K562 (cell line): ENCODE measurements at regions not wholly inside any gene's neighbourhood (a gene's known extent, or its start where the extent isn't known, plus 50 kb on each side); places are given as distances from the start of the nearest gene placed in this dataset.

ENCODE experiments used
- ATAC-seq: fragments of 200-7000 bp; cut with Tn5 transposase; 3 replicates; pipeline ENCODE4 v1.9.1; 2020; ENCODE audit warnings: moderate library complexity
- BruUV-seq: library from RNA; stranded (reverse); fragments of 400-500 nt; replicated peaks from 2 replicates; lab custom pipeline; 2021; lab: Mats Ljungman, UMichigan
- CTCF ChIA-PET: fragments of 300-600 bp; formaldehyde crosslinking; extraction: SDS; loops from one replicate; lab custom pipeline; 2021; ENCODE audit warnings: low intra/inter-chr PET ratio; lab: Yijun Ruan, JAX
- POLR2A ChIA-PET: fragments of 300-600, 350-650 bp; sonication (Branson Sonifier 250); formaldehyde crosslinking; extraction: SDS; loops from one replicate; lab custom pipeline; 2021; ENCODE audit warnings: antibody characterized with exemption, inconsistent platforms; lab: Yijun Ruan, JAX
- DNase-seq, 4 experiments: peaks; one replicate each; pipeline versions ENCODE4 v3.0.0 to v3.0.0-alpha.2; 2011 to 2018; ENCODE audit warnings: low spot score in 3 of 4, mixed read lengths in 3 of 4; ENCODE audit errors: extremely low read depth in 1 of 4
- FAIRE-seq: peaks from 2 replicates; lab custom pipeline; 2011; peaks lifted over from hg19 to GRCh38; lab: Jason Lieb, UNC
- H2AFZ ChIP-seq: 2 replicates; pipeline ENCODE4 v1.6.0; 2011; ENCODE audit warnings: low read depth, low read length, control low read depth, inconsistent platforms
- H3K27ac ChIP-seq: fragments of 200-600 bp; 3 replicates; pipeline ENCODE4 v1.8.0; 2011; ENCODE audit warnings: low read depth, mild to moderate bottlenecking, control low read depth, inconsistent platforms, low read length, moderate library complexity, mixed read lengths; ENCODE audit errors: extremely low read depth
- H3K27me3 ChIP-seq, 2 experiments: fragments of 300-600 bp in 1 of 2; 2 replicates in 1 of 2; 3 replicates in 1 of 2; pipeline versions ENCODE4 v1.6.0 to v1.8.0; 2011; ENCODE audit warnings: inconsistent platforms in 2 of 2, low read length in 2 of 2, mild to moderate bottlenecking in 1 of 2, mixed read lengths in 1 of 2, moderate library complexity in 1 of 2; ENCODE audit not compliant: control insufficient read depth in 2 of 2, insufficient read depth in 2 of 2
- H3K36me3 ChIP-seq: fragments of 300-600 bp; 3 replicates; pipeline ENCODE4 v1.8.0; 2011; ENCODE audit warnings: mild to moderate bottlenecking, low read length, inconsistent platforms; ENCODE audit not compliant: control insufficient read depth, insufficient read depth
- H3K4me1 ChIP-seq, 2 experiments: fragments of 200-600 bp in 1 of 2; replicated peaks in 1 of 2; 2 replicates in 1 of 2; 3 replicates in 1 of 2; pipeline versions ENCODE4 v1.5.1 to v1.8.0; 2011; ENCODE audit warnings: inconsistent platforms in 2 of 2, low read length in 2 of 2, mild to moderate bottlenecking in 1 of 2, mixed read lengths in 1 of 2, moderate library complexity in 1 of 2; ENCODE audit not compliant: control insufficient read depth in 2 of 2, insufficient read depth in 2 of 2
- H3K4me2 ChIP-seq: 2 replicates; pipeline ENCODE4 v1.6.1; 2011; ENCODE audit warnings: low read length, control low read depth, inconsistent platforms, mixed read lengths; ENCODE audit not compliant: insufficient read depth
- H3K4me3 ChIP-seq: fragments of 200-600 bp; sonication (generic), shearing (Covaris generic); 2 replicates; pipeline ENCODE4 v1.5.1; 2016; ENCODE audit warnings: control low read depth, inconsistent platforms
- H3K79me2 ChIP-seq: fragments of 200-600 bp; 3 replicates; pipeline ENCODE4 v1.8.0; 2011; ENCODE audit warnings: low read length, inconsistent platforms; ENCODE audit not compliant: control insufficient read depth, insufficient read depth
- H3K9ac ChIP-seq, 2 experiments: 2 replicates each; pipeline versions ENCODE4 v1.6.0 to v1.6.1; 2011; ENCODE audit warnings: low read depth in 2 of 2, low read length in 2 of 2, control low read depth in 1 of 2, inconsistent platforms in 1 of 2, mild to moderate bottlenecking in 1 of 2, mixed read lengths in 1 of 2; ENCODE audit not compliant: insufficient read depth in 1 of 2
- H3K9me1 ChIP-seq: one replicate; pipeline ENCODE4 v1.6.0; 2011; ENCODE audit warnings: inconsistent platforms, mild to moderate bottlenecking, low read length, moderate library complexity; ENCODE audit not compliant: control insufficient read depth, insufficient read depth
- H3K9me3 ChIP-seq: replicated peaks from 2 replicates; pipeline ENCODE4 v1.5.1; 2011; ENCODE audit warnings: low read depth, low read length, inconsistent platforms; ENCODE audit not compliant: control insufficient read depth, insufficient read depth
- H4K20me1 ChIP-seq: replicated peaks from 2 replicates; pipeline ENCODE4 v1.6.1; 2011; ENCODE audit warnings: low read length, inconsistent platforms, mixed read lengths; ENCODE audit not compliant: control insufficient read depth, insufficient read depth
- BHLHE40 ChIP-seq: IDR thresholded peaks from 2 replicates; pipeline ENCODE4 v1.6.1; 2011; ENCODE audit warnings: low read length, improper control_type of control experiment
- CBX1 ChIP-seq: sonication (generic); IDR thresholded peaks from 2 replicates; pipeline ENCODE4 v1.6.1; 2016; ENCODE audit warnings: antibody characterized with exemption, low read depth, mild to moderate bottlenecking
- CBX2 ChIP-seq: fragments of 200-600 bp; sonication (generic); IDR thresholded peaks from one replicate; pipeline ENCODE4 v1.6.1; 2012; ENCODE audit warnings: mild to moderate bottlenecking, low read length, inconsistent platforms; ENCODE audit not compliant: insufficient read depth, poor library complexity, severe bottlenecking
- HINFP ChIP-seq: fragments of 450-650 bp; conservative IDR thresholded peaks from 2 replicates; pipeline ENCODE4 v1.6.1; 2016; ENCODE audit warnings: missing genetic modification characterization, low read depth, mild to moderate bottlenecking, control low read depth, missing compliant biosample characterization
- HMG20B ChIP-seq: fragments of 250-450 bp; sonication (Bioruptor Pico); IDR thresholded peaks from 2 replicates; pipeline ENCODE4 v1.5.0; 2021; ENCODE audit warnings: mild to moderate bottlenecking
- MCM3 ChIP-seq: fragments of 450-650 bp; IDR thresholded peaks from 2 replicates; pipeline ENCODE4 v1.6.1; 2016
- PHF8 ChIP-seq: fragments of 200-600 bp; sonication (generic); IDR thresholded peaks from 2 replicates; pipeline ENCODE4 v1.6.1; 2012; ENCODE audit warnings: mixed run types, mild to moderate bottlenecking, inconsistent platforms, low read length, moderate library complexity, borderline replicate concordance
- U2AF2 ChIP-seq: fragments of 200-400 bp; formaldehyde crosslinking; optimal IDR thresholded peaks from 2 replicates; pipeline ENCODE3; 2017; ENCODE audit warnings: low read depth, mild to moderate bottlenecking, low read length
- ZNF253 ChIP-seq: fragments of 250-450 bp; sonication (Bioruptor Pico); conservative IDR thresholded peaks from 2 replicates; pipeline ENCODE4 v1.6.1; 2021; ENCODE audit warnings: mild to moderate bottlenecking
- WGBS: fragments of 100-300 bp; shearing (Covaris generic); methylation state at CpG from one replicate; pipeline ENCODE4 v1.1.6; 2016; ENCODE audit warnings: low coverage, mixed read lengths; ENCODE audit not compliant: insufficient coverage; ENCODE audit errors: missing lambda C conversion rate; 5-methylcytosine and 5-hydroxymethylcytosine counted together
- in situ Hi-C: fragments of 300-500 bp; cut with MboI; formaldehyde crosslinking; loops from 4 replicates; pipeline ENCODE4 v1.15.0; 2018; ENCODE audit warnings: inconsistent platforms, mixed read lengths
- intact Hi-C: fragments of 100-400 bp; cut with micrococcal nuclease; formaldehyde crosslinking; loops from 2 replicates; pipeline ENCODE4 v1.14.2; 2022
- TF ChIP-seq, protein P1 (sequence below), 2 experiments: IDR thresholded peaks in 1 of 2; conservative IDR thresholded peaks in 1 of 2; 2 replicates each; pipeline ENCODE4 v1.6.1; 2016; ENCODE audit warnings: low read depth in 2 of 2, mild to moderate bottlenecking in 1 of 2, missing compliant biosample characterization in 1 of 2, missing genetic modification characterization in 1 of 2, moderate library complexity in 1 of 2

DNA sequence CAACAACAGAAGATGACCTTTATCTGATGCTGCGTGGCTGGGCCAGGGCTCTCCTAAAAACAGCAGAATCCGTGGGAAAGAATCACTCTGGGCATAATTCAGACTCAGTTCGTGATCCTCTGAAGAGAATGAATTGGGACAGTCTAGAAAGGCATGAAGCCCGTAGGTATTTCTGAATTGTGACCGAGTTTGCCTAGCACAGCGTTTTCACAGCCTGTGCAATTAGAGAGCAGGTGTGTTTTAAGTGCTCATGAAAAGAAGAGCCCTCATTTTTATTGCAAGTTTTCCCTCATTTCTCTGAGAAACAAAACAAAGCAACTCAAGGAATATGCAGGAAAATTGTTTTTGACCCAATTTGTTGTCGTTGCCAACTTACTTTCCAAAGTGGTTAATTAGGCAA lies 366.2 kb downstream of the WDR11 start:
- ChIA-PET POLR2A (no interaction called here), CTCF (no interaction called here)
- Histone ChIP-seq H3K4me1 (no peaks in the 10 kb centered on the region), H4K20me1 (no peaks in the 10 kb centered on the region), H3K4me3 (no peak overlapping the region), H3K4me2 (no peak overlapping the region), H3K9ac (no peak overlapping the region), H2AFZ (no peak overlapping the region), H3K27ac (no peak overlapping the region), H3K79me2 (no peaks in the 10 kb centered on the region), H3K36me3 (no peaks in the 10 kb centered on the region), H3K27me3 (no peaks in the 10 kb centered on the region), H3K9me3 (no peaks in the 10 kb centered on the region), H3K9me1 (no peaks in the 10 kb centered on the region)
- BruUV-seq, result no TSS peak
- WGBS, result 2% methylated on average over 7 of the region's 7 CpGs
- in situ Hi-C loops (no loop called here), intact Hi-C loops (no loop called here)
- DNase-seq, result no peak
- FAIRE-seq, result no peak
- TF ChIP-seq CBX1, result no peak
- no peak for TF ChIP-seq HINFP (tag)
- no peak for TF ChIP-seq ZNF253 (CRISPR knock-in tag)
- TF ChIP-seq MCM3, result no peak
- no peak for TF ChIP-seq CBX2
- no peak for TF ChIP-seq PHF8
- no peak for TF ChIP-seq BHLHE40
- TF ChIP-seq U2AF2, result no peak
- no peak for TF ChIP-seq HMG20B (CRISPR knock-in tag)
- TF ChIP-seq, protein P1, sequence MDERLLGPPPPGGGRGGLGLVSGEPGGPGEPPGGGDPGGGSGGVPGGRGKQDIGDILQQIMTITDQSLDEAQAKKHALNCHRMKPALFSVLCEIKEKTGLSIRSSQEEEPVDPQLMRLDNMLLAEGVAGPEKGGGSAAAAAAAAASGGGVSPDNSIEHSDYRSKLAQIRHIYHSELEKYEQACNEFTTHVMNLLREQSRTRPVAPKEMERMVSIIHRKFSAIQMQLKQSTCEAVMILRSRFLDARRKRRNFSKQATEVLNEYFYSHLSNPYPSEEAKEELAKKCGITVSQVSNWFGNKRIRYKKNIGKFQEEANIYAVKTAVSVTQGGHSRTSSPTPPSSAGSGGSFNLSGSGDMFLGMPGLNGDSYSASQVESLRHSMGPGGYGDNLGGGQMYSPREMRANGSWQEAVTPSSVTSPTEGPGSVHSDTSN (CRISPR knock-in tag; IDR thresholded peaks at IDR 0.05; ENCODE audit: low read depth), result no peak
- TF ChIP-seq, protein P1 (tag; conservative IDR thresholded peaks at IDR 0.05; ENCODE audit: low read depth), result no peak
- ATAC-seq, result no peak
